T-cell (primary cell): ENCODE measurements at regions not wholly inside any gene's neighbourhood (a gene's known extent, or its start where the extent isn't known, plus 50 kb on each side); places are given as distances from the start of the nearest gene placed in this dataset.
"Not testable (repeated sequence)": the region's sequence is repeated elsewhere in the genome, so short reads cannot be mapped to it uniquely, and the experiment has no call there.

Experiments used
- ATAC-seq, 4 experiments: fragments of 200-7000 bp in 3 of 4; fragments of 150-1000 bp in 1 of 4; cut with Tn5 transposase; replicated peaks in 1 of 4; 1 replicate in 3 of 4; 2 replicates in 1 of 4; pipeline ENCODE4 v1.10.0; 2021; ENCODE audit warnings: moderate library complexity in 3 of 4, mild to moderate bottlenecking in 2 of 4, moderate number of reproducible peaks in 1 of 4
- CTCF ChIA-PET, 2 donors: fragments of 300-600 bp; sonication (Branson Sonifier 250); formaldehyde crosslinking; loops; one replicate each; lab custom pipeline; 2022; ENCODE audit warnings: antibody characterized with exemption in 2 of 2; lab: Charles Lee
- POLR2A ChIA-PET, 2 donors: fragments of 300-600 bp; sonication (Branson Sonifier 250); formaldehyde crosslinking; loops; one replicate each; lab custom pipeline; 2022; ENCODE audit warnings: antibody characterized with exemption in 2 of 2; lab: Charles Lee
- DNase-seq, 35 experiments: peaks; one replicate each; pipeline versions ENCODE4 v3.0.0 to v3.0.0-alpha.2; 2013 to 2023
- H3K27ac ChIP-seq: one replicate; pipeline ENCODE4 v1.5.1; 2013; ENCODE audit warnings: low read length
- H3K27me3 ChIP-seq, 2 experiments: replicated peaks in 1 of 2; 1 replicate in 1 of 2; 2 replicates in 1 of 2; pipeline versions ENCODE4 v1.6.1 to v1.7.0; 2013; ENCODE audit warnings: low read length in 1 of 2, mixed read lengths in 1 of 2; ENCODE audit not compliant: control insufficient read depth in 2 of 2, insufficient read depth in 2 of 2; ENCODE audit errors: extremely low read depth in 1 of 2
- H3K36me3 ChIP-seq, 2 donors: 1 replicate in 1 of 2; 2 replicates in 1 of 2; pipeline versions ENCODE4 v1.6.1 to v1.7.0; 2013; ENCODE audit warnings: low read length in 1 of 2; ENCODE audit not compliant: control insufficient read depth in 2 of 2, insufficient read depth in 1 of 2; ENCODE audit errors: extremely low read depth in 1 of 2
- H3K4me1 ChIP-seq, 2 experiments: 1 replicate in 1 of 2; 2 replicates in 1 of 2; pipeline versions ENCODE4 v1.6.1 to v1.7.0; 2013; ENCODE audit warnings: low read length in 2 of 2, mixed read lengths in 1 of 2; ENCODE audit not compliant: insufficient read depth in 2 of 2, control insufficient read depth in 1 of 2; ENCODE audit errors: extremely low read depth in 1 of 2
- H3K4me3 ChIP-seq, 2 donors: 1 replicate in 1 of 2; 2 replicates in 1 of 2; pipeline versions ENCODE4 v1.5.1 to v1.7.0; 2013; ENCODE audit warnings: mild to moderate bottlenecking in 2 of 2, low read length in 1 of 2, moderate library complexity in 1 of 2; ENCODE audit not compliant: control insufficient read depth in 1 of 2; ENCODE audit errors: extremely low read depth in 1 of 2
- H3K9me3 ChIP-seq: 2 replicates; pipeline ENCODE4 v1.7.0; 2013
- H3K27ac Mint-ChIP-seq, 2 donors: one replicate each; pipeline ENCODE4 v1.8.0; 2020 to 2021; ENCODE audit warnings: mild to moderate bottlenecking in 2 of 2, mixed read lengths in 2 of 2
- H3K27me3 Mint-ChIP-seq, 2 donors: one replicate each; pipeline ENCODE4 v1.8.0; 2021 to 2022; ENCODE audit warnings: mixed read lengths in 2 of 2
- H3K36me3 Mint-ChIP-seq: one replicate; pipeline ENCODE4 v1.8.0; 2021; ENCODE audit warnings: mixed read lengths
- H3K4me1 Mint-ChIP-seq, 3 donors: one replicate each; pipeline ENCODE4 v1.8.0; 2020 to 2022; ENCODE audit warnings: mixed read lengths in 3 of 3, mild to moderate bottlenecking in 1 of 3
- H3K4me3 Mint-ChIP-seq, 3 donors: one replicate each; pipeline ENCODE4 v1.8.0; 2020 to 2022; ENCODE audit warnings: mild to moderate bottlenecking in 3 of 3, mixed read lengths in 3 of 3, moderate library complexity in 3 of 3
- H3K9me3 Mint-ChIP-seq, 3 donors: one replicate each; pipeline ENCODE4 v1.8.0; 2020 to 2022; ENCODE audit warnings: mixed read lengths in 3 of 3
- WGBS: methylation state at CpG from one replicate; pipeline ENCODE4 v1.1.5; 2013; ENCODE audit warnings: missing lambda C conversion rate; ENCODE audit not compliant: insufficient coverage; 5-methylcytosine and 5-hydroxymethylcytosine counted together

DNA sequence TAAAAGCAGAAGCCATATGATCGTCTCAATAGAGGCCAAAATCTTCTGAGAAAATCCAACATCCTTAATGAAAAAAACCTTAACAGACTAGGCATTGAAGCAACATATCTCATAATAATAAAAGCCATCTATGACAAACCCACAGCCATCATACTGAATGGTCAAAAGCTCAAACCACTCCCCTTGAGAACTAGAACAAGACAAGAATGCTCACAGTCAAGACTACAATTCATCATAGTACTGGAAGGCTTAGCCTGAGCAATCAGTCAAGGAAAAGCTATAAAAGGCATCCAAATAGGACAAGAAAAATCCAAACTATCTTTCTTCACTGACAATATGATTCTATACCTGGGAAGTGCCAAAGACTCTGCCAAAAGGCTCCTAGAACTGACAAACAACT, 2668.2 kb upstream of the PCDH20 start:
- no peaks in the 10 kb centered on the region for H3K4me1 ChIP-seq
- POLR2A ChIA-PET: no interaction called here
- no peak for DNase-seq
- no peaks in the 10 kb centered on the region for H3K9me3 ChIP-seq
- H3K9me3 Mint-ChIP-seq: peaks cover 0 to 34% (median 21%) of the 10 kb centered on the region in 3 donors
- no peak overlapping the region for H3K27ac Mint-ChIP-seq
- ATAC-seq: no peak
- 70% methylated on average over 1 of the region's 1 CpG for WGBS
- CTCF ChIA-PET: no interaction called here
- H3K36me3 Mint-ChIP-seq: no peaks in the 10 kb centered on the region
- H3K4me3 ChIP-seq: no peak overlapping the region
- no peaks in the 10 kb centered on the region for H3K4me1 Mint-ChIP-seq
- no peak overlapping the region for H3K27ac ChIP-seq
- H3K27me3 Mint-ChIP-seq: no peaks in the 10 kb centered on the region
- H3K36me3 ChIP-seq: no peaks in the 10 kb centered on the region
- no peaks in the 10 kb centered on the region for H3K27me3 ChIP-seq
- no peak overlapping the region for H3K4me3 Mint-ChIP-seq

DNA sequence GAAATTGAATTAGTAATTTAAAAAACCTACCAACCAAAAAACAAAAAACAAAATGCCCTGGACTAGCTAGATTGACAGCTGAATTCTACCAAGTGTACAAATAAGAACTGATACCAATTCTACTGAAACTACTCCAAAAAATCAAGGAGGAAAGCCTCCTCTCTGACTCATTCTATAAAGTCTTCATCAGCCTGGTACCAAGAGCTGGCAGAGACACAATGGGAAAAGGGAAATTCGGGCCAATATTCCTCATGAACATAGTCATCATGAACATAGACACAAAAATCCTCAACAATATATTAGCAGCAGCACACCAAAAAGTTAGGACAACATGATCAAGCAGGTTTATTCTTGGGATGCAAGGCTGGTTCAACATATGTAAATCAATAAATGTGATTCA, 2667.7 kb upstream of the PCDH20 start:
- H3K36me3 Mint-ChIP-seq: no peaks in the 10 kb centered on the region
- Histone ChIP-seq H3K27ac (no peak overlapping the region), H3K4me3 (no peak overlapping the region), H3K4me1 (no peaks in the 10 kb centered on the region), H3K36me3 (no peaks in the 10 kb centered on the region), H3K9me3 (no peaks in the 10 kb centered on the region), H3K27me3 (no peaks in the 10 kb centered on the region)
- H3K27me3 Mint-ChIP-seq: no peaks in the 10 kb centered on the region
- CTCF ChIA-PET: no interaction called here
- H3K4me1 Mint-ChIP-seq: no peaks in the 10 kb centered on the region
- no peak overlapping the region for H3K4me3 Mint-ChIP-seq
- no CpG with 5 or more reads among the region's 1 CpG for WGBS
- ATAC-seq (no peak), DNase-seq (no peak)
- H3K27ac Mint-ChIP-seq: no peak overlapping the region
- POLR2A ChIA-PET: no interaction called here
- H3K9me3 Mint-ChIP-seq: peaks cover 0 to 34% (median 20%) of the 10 kb centered on the region in 3 donors

DNA sequence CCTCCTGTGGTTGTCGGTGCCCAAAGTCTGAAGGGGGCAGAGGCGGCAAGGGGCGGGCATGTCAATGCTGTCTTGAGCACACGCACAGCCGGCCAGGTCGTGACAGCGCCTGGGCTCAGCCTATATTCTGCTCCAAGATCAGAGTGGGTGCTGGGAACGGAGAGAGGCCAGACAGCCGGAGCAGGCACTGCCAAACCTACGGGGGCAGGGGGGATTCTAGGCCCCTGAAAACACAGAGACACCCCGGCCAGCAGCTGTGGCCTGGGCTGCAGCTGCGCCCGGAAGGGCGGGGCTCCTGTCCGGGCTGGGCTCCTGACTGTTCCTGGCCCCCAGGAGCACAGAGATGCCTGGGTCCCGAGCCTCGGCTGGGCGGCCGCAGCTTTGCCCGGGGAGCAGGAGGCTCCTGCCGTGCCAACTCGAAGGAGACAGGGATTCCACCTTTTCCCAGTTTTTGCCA, 2662.9 kb upstream of the PCDH20 start:
- Histone ChIP-seq H3K27me3 (no peaks in the 10 kb centered on the region), H3K36me3 (no peaks in the 10 kb centered on the region), H3K4me1 (no peaks in the 10 kb centered on the region), H3K4me3 (no peak overlapping the region), H3K9me3 (no peaks in the 10 kb centered on the region), H3K27ac (no peak overlapping the region)
- Mint-ChIP-seq H3K27me3 (no peaks in the 10 kb centered on the region), H3K27ac (no peak overlapping the region), H3K9me3 (peaks cover 0 to 18% (median 16%) of the 10 kb centered on the region in 3 donors), H3K4me1 (no peaks in the 10 kb centered on the region), H3K36me3 (no peaks in the 10 kb centered on the region), H3K4me3 (no peak overlapping the region)
- DNase-seq (no peak), ATAC-seq (no peak)
- CTCF ChIA-PET: no interaction called here
- POLR2A ChIA-PET: no interaction called here
- WGBS: 92% methylated on average over 12 of the region's 22 CpGs

DNA sequence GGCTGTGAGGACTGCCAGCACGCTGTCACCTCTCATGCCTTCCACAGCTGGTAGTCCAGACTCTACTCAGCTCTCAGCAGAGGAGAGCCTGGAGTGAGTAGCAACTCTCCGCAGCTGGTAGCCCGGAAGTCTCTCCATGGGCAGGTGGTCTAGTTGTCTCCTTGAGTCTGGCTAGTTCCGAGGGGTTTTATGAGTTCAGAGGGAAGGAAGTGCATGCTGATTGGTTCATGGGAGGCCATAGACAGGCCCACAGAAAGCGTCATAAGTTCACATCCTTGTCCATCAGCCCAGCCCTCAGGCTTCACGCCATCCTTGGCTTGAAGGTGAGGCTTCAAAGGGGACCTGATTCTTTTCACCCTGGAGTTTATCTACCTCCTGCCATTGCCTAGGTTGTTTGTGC, 2662.4 kb upstream of the PCDH20 start:
- no peaks in the 10 kb centered on the region for H3K36me3 Mint-ChIP-seq
- H3K4me1 Mint-ChIP-seq: no peaks in the 10 kb centered on the region
- no peaks in the 10 kb centered on the region for H3K27me3 ChIP-seq
- 90% methylated on average over 3 of the region's 6 CpGs for WGBS
- CTCF ChIA-PET: no interaction called here
- H3K27ac ChIP-seq: no peak overlapping the region
- no peaks in the 10 kb centered on the region for H3K36me3 ChIP-seq
- ATAC-seq (no peak), DNase-seq (no peak)
- no peaks in the 10 kb centered on the region for H3K27me3 Mint-ChIP-seq
- H3K4me3 ChIP-seq: no peak overlapping the region
- no peak overlapping the region for H3K27ac Mint-ChIP-seq
- H3K4me3 Mint-ChIP-seq: no peak overlapping the region
- POLR2A ChIA-PET: no interaction called here
- no peaks in the 10 kb centered on the region for H3K9me3 ChIP-seq
- peaks cover 0 to 14% (median 13%) of the 10 kb centered on the region in 3 donors for H3K9me3 Mint-ChIP-seq
- H3K4me1 ChIP-seq: no peaks in the 10 kb centered on the region

DNA sequence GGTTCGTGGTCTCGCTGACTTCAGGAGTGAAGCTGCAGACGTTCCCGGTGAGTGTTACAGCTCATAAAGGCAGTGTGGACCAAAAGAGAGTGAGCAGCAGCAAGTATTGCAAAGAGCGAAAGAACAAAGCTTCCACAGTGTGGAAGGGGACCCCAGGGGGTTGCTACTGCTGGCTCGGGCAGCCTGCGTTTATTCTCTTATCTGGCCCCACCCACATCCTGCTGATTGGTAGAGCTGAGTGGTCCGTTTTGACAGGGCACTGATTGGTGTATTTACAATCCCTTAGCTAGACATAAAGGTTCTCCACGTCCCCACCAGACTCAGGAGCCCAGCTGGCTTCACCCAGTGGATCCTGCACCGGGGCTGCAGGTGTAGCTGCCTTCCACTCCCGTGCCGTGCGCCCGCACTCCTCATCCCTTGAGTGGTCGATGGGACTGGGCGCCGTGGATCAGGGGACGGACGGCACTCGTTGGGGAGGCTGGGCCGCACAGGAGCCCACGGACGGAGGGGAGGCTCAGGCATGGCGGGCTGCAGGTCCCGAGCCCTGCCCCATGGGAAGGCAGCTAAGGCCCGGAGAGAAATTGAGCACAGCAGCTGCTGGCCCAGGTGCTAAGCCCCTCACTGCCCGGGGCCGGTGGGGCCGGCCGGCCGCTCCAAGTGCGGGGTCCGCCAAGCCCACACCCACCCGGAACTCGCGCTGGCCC, 2661.6 kb upstream of the PCDH20 start:
- ATAC-seq, H3K4me1 ChIP-seq, H3K4me3 ChIP-seq, H3K9me3 ChIP-seq, H3K4me3 Mint-ChIP-seq, H3K27me3 ChIP-seq, H3K27ac ChIP-seq, POLR2A ChIA-PET, DNase-seq, H3K36me3 ChIP-seq, H3K4me1 Mint-ChIP-seq, H3K36me3 Mint-ChIP-seq, H3K27me3 Mint-ChIP-seq, H3K27ac Mint-ChIP-seq: not testable (repeated sequence)
- 86% methylated on average over 29 of the region's 36 CpGs for WGBS
- peaks cover 0 to 13% (median 5%) of the 10 kb centered on the region in 3 donors for H3K9me3 Mint-ChIP-seq
- CTCF ChIA-PET: interaction anchor here in 1 of 2 donors (0.6 kb wide), 1 partner anchor 76 kb away, joined by 7 read pairs; no protein-coding TSS in a partner anchor

DNA sequence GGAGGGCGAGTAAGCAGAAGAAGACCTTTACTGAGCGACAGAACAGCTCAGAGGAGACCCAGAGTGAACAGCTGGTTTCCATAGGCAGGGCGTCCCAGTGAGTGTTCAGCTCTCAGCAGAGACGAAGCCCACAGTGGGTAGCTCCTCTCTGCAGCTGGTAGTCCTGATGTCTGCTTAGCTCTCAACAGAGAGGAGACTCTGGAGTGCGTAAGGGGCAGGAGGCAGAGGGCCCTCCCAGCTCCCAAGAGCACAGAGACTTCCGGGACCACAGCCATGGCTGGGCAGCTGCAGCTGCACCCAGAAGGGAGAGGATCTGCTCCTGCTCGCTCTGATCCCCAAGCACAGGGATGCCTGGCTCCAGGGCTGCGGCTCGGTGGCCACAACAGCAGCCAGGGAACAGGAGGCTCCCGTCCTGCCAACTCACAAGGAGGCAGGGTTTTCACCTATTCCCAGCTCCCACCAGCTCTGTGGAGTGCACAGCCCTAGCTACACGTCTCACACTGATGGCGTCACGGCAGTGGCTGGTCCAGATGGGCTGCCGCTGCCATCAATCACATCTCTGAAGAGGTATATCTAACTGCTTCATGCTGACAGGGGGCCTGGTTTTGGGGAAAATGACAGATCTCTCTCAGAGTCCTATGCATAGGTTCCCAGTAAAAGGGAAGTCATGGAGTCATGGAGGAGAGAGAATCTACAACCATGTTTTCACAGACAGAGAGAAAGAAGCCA, 2660.1 kb upstream of the PCDH20 start:
- Histone ChIP-seq H3K4me3 (no peak overlapping the region), H3K9me3 (no peaks in the 10 kb centered on the region), H3K4me1 (no peaks in the 10 kb centered on the region), H3K27me3 (no peaks in the 10 kb centered on the region), H3K27ac (no peak overlapping the region), H3K36me3 (no peaks in the 10 kb centered on the region)
- Mint-ChIP-seq H3K4me1 (no peaks in the 10 kb centered on the region), H3K27ac (no peak overlapping the region), H3K4me3 (no peak overlapping the region), H3K27me3 (no peaks in the 10 kb centered on the region), H3K36me3 (no peaks in the 10 kb centered on the region), H3K9me3 (peaks cover 3 to 11% (median 4%) of the 10 kb centered on the region in 3 donors)
- ATAC-seq (no peak), DNase-seq (no peak)
- POLR2A ChIA-PET: no interaction called here
- 88% methylated on average over 10 of the region's 14 CpGs for WGBS
- CTCF ChIA-PET: no interaction called here
